ENCODE measurements at regions not wholly inside any gene's neighbourhood (a gene's known extent, or its start where the extent isn't known, plus 50 kb on each side); places are given as distances from the start of the nearest gene placed in this dataset.

DNA sequence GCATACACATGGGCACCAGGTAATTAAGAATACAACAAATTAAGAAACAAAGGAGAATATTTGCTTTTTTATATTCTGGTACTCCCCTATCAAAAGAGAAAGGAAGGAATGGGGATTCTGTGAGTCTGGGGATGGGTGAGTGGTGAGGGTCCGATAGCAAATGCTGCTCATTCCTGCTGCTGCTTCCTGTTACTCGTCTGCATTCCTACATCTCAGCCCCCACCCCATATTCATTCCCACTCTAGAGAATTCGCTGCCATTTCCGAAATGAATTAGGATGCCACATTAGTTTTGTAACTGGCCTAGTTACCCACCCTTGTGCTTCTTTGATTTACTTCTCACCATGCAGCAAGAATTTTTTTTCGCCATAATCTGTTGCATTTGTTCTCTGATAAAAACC lies 1905.3 kb upstream of the PIK3C3 start:
- no peak for TF ChIP-seq CTCF (IDR thresholded peaks at IDR 0.05)
- no peak for TF ChIP-seq POLR2AphosphoS5 (IDR thresholded peaks at IDR 0.05)
- no peak for TF ChIP-seq POLR2A (IDR thresholded peaks at IDR 0.05)
